Progenitor cell of endocrine pancreas (in vitro differentiated cells): ENCODE measurements at regions not wholly inside any gene's neighbourhood (a gene's known extent, or its start where the extent isn't known, plus 50 kb on each side); places are given as distances from the start of the nearest gene placed in this dataset.

ENCODE experiments used
- DNase-seq: peaks from one replicate; pipeline ENCODE4 v3.0.0; 2021; ENCODE audit warnings: low spot score; ENCODE audit not compliant: unreplicated experiment
- H3K27ac Mint-ChIP-seq: 2 replicates; pipeline ENCODE4 v1.8.0; 2021; ENCODE audit warnings: mild to moderate bottlenecking, moderate library complexity, mixed read lengths
- H3K27me3 Mint-ChIP-seq: 2 replicates; pipeline ENCODE4 v1.8.0; 2021; ENCODE audit warnings: mixed read lengths
- H3K36me3 Mint-ChIP-seq: 2 replicates; pipeline ENCODE4 v1.8.0; 2022; ENCODE audit warnings: mixed read lengths; ENCODE audit not compliant: insufficient read depth
- H3K4me1 Mint-ChIP-seq: 2 replicates; pipeline ENCODE4 v1.8.0; 2021; ENCODE audit warnings: low read depth, mixed read lengths
- H3K4me3 Mint-ChIP-seq: 2 replicates; pipeline ENCODE4 v1.8.0; 2021; ENCODE audit warnings: low read depth, mild to moderate bottlenecking, moderate library complexity, mixed read lengths
- H3K9me3 Mint-ChIP-seq: 2 replicates; pipeline ENCODE4 v1.8.0; 2021; ENCODE audit warnings: low read depth, mixed read lengths
- CTCF ChIP-seq: fragments of 200-600 bp; sonication (generic); IDR thresholded peaks from one replicate; pipeline ENCODE4 v1.5.0; 2021; ENCODE audit warnings: antibody characterized with exemption, mild to moderate bottlenecking; ENCODE audit not compliant: unreplicated experiment

DNA sequence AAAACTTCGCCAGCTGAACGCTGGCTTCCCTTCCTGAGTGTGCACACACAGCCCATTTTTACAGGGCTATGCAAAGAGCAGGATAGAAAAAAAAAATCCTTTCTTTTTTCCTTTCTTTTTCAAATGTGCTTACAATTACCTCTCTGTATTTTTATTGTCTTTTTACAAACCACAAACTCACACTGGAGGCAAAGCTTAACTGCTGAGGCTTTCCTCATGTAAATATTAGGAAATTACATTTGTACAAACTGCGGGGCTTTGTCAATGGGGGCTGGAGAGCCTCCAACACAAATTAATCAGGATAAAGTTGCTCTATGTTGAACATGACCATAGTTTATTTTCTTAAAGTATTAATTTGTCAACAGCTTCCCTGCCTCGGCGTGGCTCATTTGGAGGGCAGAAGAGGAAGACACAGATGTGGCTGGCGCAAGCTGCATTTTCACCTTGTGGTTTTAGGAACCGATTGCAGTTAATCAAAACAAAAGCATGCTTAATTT, 411.7 kb upstream of the MKI67 start:
- no peak for TF ChIP-seq CTCF
- H3K36me3 Mint-ChIP-seq = no peaks in the 10 kb centered on the region
- H3K27me3 Mint-ChIP-seq = peaks cover 65% of the 10 kb centered on the region
- no peaks in the 10 kb centered on the region for H3K9me3 Mint-ChIP-seq
- peaks cover 22% of the 10 kb centered on the region for H3K4me1 Mint-ChIP-seq
- no peak overlapping the region for H3K4me3 Mint-ChIP-seq
- H3K27ac Mint-ChIP-seq = no peak overlapping the region
- DNase-seq = no peak

- H3K27ac Mint-ChIP-seq = no peak overlapping the region
- no peak for TF ChIP-seq CTCF
- H3K4me3 Mint-ChIP-seq = no peak overlapping the region
- DNase-seq = no peak
- H3K4me1 Mint-ChIP-seq = peaks cover 22% of the 10 kb centered on the region
- no peaks in the 10 kb centered on the region for H3K36me3 Mint-ChIP-seq
- no peaks in the 10 kb centered on the region for H3K9me3 Mint-ChIP-seq
- H3K27me3 Mint-ChIP-seq = peaks cover 64% of the 10 kb centered on the region
Observed at GRCh38 chr10:128538671-128539070, 412.4 kb upstream of the MKI67 start.

- DNase-seq = no peak
- H3K27me3 Mint-ChIP-seq = peaks cover 69% of the 10 kb centered on the region
- H3K4me3 Mint-ChIP-seq = no peak overlapping the region
- TF ChIP-seq CTCF = no peak
- no peak overlapping the region for H3K27ac Mint-ChIP-seq
- H3K36me3 Mint-ChIP-seq = no peaks in the 10 kb centered on the region
- H3K4me1 Mint-ChIP-seq = peaks cover 22% of the 10 kb centered on the region
- no peaks in the 10 kb centered on the region for H3K9me3 Mint-ChIP-seq
Observed at GRCh38 chr10:128539510-128540127, 413.4 kb upstream of the MKI67 start.

GRCh38 chr10:128540128-128540762, 414.0 kb upstream of the MKI67 start:
- no peaks in the 10 kb centered on the region for H3K36me3 Mint-ChIP-seq
- no peaks in the 10 kb centered on the region for H3K9me3 Mint-ChIP-seq
- no peak for TF ChIP-seq CTCF
- no peak for DNase-seq
- H3K4me1 Mint-ChIP-seq = peaks cover 22% of the 10 kb centered on the region
- H3K27me3 Mint-ChIP-seq = peaks cover 67% of the 10 kb centered on the region
- H3K4me3 Mint-ChIP-seq = no peak overlapping the region
- no peak overlapping the region for H3K27ac Mint-ChIP-seq

DNA sequence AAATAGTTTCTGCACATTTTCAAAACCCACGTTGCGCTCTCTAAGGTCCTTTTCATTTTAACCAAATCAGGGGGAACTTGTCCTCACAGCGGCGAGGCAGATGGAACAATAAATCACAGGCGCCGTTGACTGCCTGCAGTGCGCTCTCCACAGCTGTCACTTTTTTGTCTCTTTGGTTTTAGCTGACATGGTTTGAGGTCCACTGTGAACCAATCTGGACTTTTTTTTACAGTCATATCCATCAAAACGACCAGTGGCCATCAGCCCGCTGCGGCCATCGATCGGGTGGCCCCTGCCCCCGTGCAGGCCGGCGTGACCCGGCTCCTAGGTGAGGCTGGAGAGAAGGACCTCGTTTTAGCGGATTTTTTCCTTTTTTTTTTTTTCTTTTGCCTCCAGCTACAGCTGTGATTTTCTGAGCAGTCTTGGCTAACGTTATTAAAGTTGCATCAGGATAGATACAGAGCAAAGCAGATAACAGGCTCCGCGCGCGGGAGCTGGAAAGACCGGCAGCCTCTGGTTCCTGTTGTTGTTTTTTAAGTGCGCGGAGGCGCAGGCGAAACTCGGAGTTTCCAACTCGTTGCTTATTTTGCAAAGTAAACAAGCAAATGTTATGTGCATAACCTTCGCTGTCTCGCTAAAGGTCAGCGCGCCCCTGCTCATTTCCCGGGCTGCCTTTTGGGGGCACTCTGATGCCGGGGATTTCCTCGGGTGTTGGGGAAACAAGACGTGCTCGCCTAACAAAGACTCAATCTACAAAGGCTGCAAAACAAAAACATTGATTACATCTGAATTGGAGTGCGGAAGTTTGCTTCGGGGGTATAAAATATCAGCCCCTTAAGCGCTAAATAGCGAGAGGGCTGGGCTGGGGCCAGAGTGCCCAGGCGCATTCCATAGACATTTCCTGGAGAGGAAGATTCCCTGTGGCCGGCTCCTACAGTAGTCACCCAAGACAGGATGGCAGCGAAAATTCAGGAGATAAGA, 414.8 kb upstream of the MKI67 start:
- H3K4me3 Mint-ChIP-seq = peak overlapping the region; percentile 62
- peaks cover 22% of the 10 kb centered on the region for H3K4me1 Mint-ChIP-seq
- TF ChIP-seq CTCF = peak; percentile 33
- no peak for DNase-seq
- peak overlapping the region; percentile 72 for H3K27ac Mint-ChIP-seq
- H3K27me3 Mint-ChIP-seq = peaks cover 64% of the 10 kb centered on the region
- no peaks in the 10 kb centered on the region for H3K9me3 Mint-ChIP-seq
- no peaks in the 10 kb centered on the region for H3K36me3 Mint-ChIP-seq
